Liver (tissue), 8 donors: ENCODE measurements at regions not wholly inside any gene's neighbourhood (a gene's known extent, or its start where the extent isn't known, plus 50 kb on each side); places are given as distances from the start of the nearest gene placed in this dataset.

ENCODE experiments used
- DNase-seq: peaks from one replicate; pipeline ENCODE4 v3.0.0-alpha.2; 2017; ENCODE audit warnings: low spot score
- H3K27ac ChIP-seq, 2 donors: one replicate each; pipeline ENCODE4 v1.7.0; 2013; ENCODE audit warnings: inconsistent platforms in 2 of 2, low read length in 2 of 2, control low read depth in 1 of 2, low read depth in 1 of 2, mild to moderate bottlenecking in 1 of 2
- H3K27me3 ChIP-seq, 4 donors: one replicate each; pipeline versions ENCODE4 v1.6.1 to v1.7.0; 2013; ENCODE audit warnings: low read length in 3 of 4, inconsistent platforms in 1 of 4, mild to moderate bottlenecking in 1 of 4, moderate library complexity in 1 of 4; ENCODE audit not compliant: control insufficient read depth in 4 of 4, insufficient read depth in 4 of 4
- H3K36me3 ChIP-seq, 4 donors: one replicate each; pipeline versions ENCODE4 v1.6.1 to v1.7.0; 2013; ENCODE audit warnings: low read length in 3 of 4, mild to moderate bottlenecking in 3 of 4, low read depth in 1 of 4, moderate library complexity in 1 of 4; ENCODE audit not compliant: control insufficient read depth in 4 of 4, insufficient read depth in 3 of 4
- H3K4me1 ChIP-seq, 4 donors: one replicate each; pipeline versions ENCODE4 v1.6.1 to v1.7.0; 2013; ENCODE audit warnings: low read length in 3 of 4, mild to moderate bottlenecking in 3 of 4, moderate library complexity in 1 of 4; ENCODE audit not compliant: control insufficient read depth in 4 of 4, insufficient read depth in 4 of 4
- H3K4me3 ChIP-seq, 3 donors: one replicate each; pipeline versions ENCODE4 v1.6.1 to v1.7.0; 2013; ENCODE audit warnings: low read length in 3 of 3, control low read depth in 1 of 3, low read depth in 1 of 3, mild to moderate bottlenecking in 1 of 3
- H3K9ac ChIP-seq, 2 donors: one replicate each; pipeline ENCODE4 v1.7.0; 2013; ENCODE audit warnings: low read length in 2 of 2, mild to moderate bottlenecking in 2 of 2, moderate library complexity in 2 of 2, control low read depth in 1 of 2, low read depth in 1 of 2
- H3K9me3 ChIP-seq, 4 donors: one replicate each; pipeline versions ENCODE4 v1.6.1 to v1.7.0; 2013; ENCODE audit warnings: low read length in 3 of 4; ENCODE audit not compliant: control insufficient read depth in 4 of 4
- EGR1 ChIP-seq, 2 donors: IDR thresholded peaks; 2 replicates each; pipeline ENCODE4 v1.6.1; 2016 to 2018; ENCODE audit warnings: antibody characterized with exemption in 2 of 2, low read depth in 2 of 2
- FOXA1 ChIP-seq: IDR thresholded peaks from 2 replicates; pipeline ENCODE4 v1.6.1; 2016; ENCODE audit warnings: antibody characterized with exemption
- FOXA2 ChIP-seq: IDR thresholded peaks from 2 replicates; pipeline ENCODE4 v1.6.1; 2016; ENCODE audit warnings: antibody characterized with exemption
- GABPA ChIP-seq, 2 donors: IDR thresholded peaks in 1 of 2; conservative IDR thresholded peaks in 1 of 2; 2 replicates each; pipeline ENCODE4 v1.6.1; 2016; ENCODE audit warnings: antibody characterized with exemption in 2 of 2, mild to moderate bottlenecking in 1 of 2, moderate library complexity in 1 of 2
- HNF4A ChIP-seq, 2 donors: conservative IDR thresholded peaks; 2 replicates each; pipeline ENCODE4 v1.6.1; 2016; ENCODE audit warnings: antibody characterized with exemption in 2 of 2, mild to moderate bottlenecking in 2 of 2
- HNF4G ChIP-seq: IDR thresholded peaks from 2 replicates; pipeline ENCODE4 v1.6.1; 2016; ENCODE audit warnings: antibody characterized with exemption
- JUND ChIP-seq, 2 donors: IDR thresholded peaks; 2 replicates each; pipeline ENCODE4 v1.6.1; 2016; ENCODE audit warnings: antibody characterized with exemption in 2 of 2
- NR2F2 ChIP-seq: IDR thresholded peaks from 2 replicates; pipeline ENCODE4 v1.6.1; 2016; ENCODE audit warnings: antibody characterized with exemption
- RAD21 ChIP-seq, 2 donors: IDR thresholded peaks; 2 replicates each; pipeline ENCODE4 v1.6.1; 2016; ENCODE audit warnings: antibody characterized with exemption in 2 of 2, mild to moderate bottlenecking in 2 of 2
- RXRA ChIP-seq, 2 donors: IDR thresholded peaks; 2 replicates each; pipeline ENCODE4 v1.6.1; 2017 to 2018; ENCODE audit warnings: antibody characterized with exemption in 2 of 2, mild to moderate bottlenecking in 1 of 2
- SP1 ChIP-seq: IDR thresholded peaks from 2 replicates; pipeline ENCODE4 v1.6.1; 2018; ENCODE audit warnings: antibody characterized with exemption, mild to moderate bottlenecking
- TAF1 ChIP-seq: conservative IDR thresholded peaks from 2 replicates; pipeline ENCODE4 v1.6.1; 2016; ENCODE audit warnings: antibody characterized with exemption, mild to moderate bottlenecking
- YY1 ChIP-seq: IDR thresholded peaks from 2 replicates; pipeline ENCODE4 v1.6.1; 2016; ENCODE audit warnings: antibody characterized with exemption, mild to moderate bottlenecking
- WGBS: extraction: QIAGEN DNeasy Blood & Tissue Kit; methylation state at CpG from one replicate; pipeline ENCODE4 v1.1.7; 2013; 5-methylcytosine and 5-hydroxymethylcytosine counted together
- TF ChIP-seq, protein P1 (sequence below): IDR thresholded peaks from 2 replicates; pipeline ENCODE4 v1.6.1; 2016; ENCODE audit warnings: antibody characterized with exemption, mild to moderate bottlenecking
- TF ChIP-seq, protein P2 (sequence below): IDR thresholded peaks from 2 replicates; pipeline ENCODE4 v1.6.1; 2016; ENCODE audit warnings: antibody characterized with exemption
- TF ChIP-seq, protein P3 (sequence below): IDR thresholded peaks from 2 replicates; pipeline ENCODE4 v1.6.1; 2016; ENCODE audit warnings: antibody characterized with exemption
- TF ChIP-seq, protein P4 (sequence below): fragments of 150-350 bp; IDR thresholded peaks from 2 replicates; pipeline ENCODE4 v1.5.1; 2017; ENCODE audit warnings: improper control_type of control experiment, low read depth, low read length; ENCODE audit not compliant: missing input control
- TF ChIP-seq, protein P5 (sequence below): IDR thresholded peaks from 2 replicates; pipeline ENCODE4 v1.6.1; 2016; ENCODE audit warnings: antibody characterized with exemption
- donor health status: healthy.
- donor health status: healthy.
- donor health status: healthy.
- donor health status: healthy.
- donor health status: healthy.

DNA sequence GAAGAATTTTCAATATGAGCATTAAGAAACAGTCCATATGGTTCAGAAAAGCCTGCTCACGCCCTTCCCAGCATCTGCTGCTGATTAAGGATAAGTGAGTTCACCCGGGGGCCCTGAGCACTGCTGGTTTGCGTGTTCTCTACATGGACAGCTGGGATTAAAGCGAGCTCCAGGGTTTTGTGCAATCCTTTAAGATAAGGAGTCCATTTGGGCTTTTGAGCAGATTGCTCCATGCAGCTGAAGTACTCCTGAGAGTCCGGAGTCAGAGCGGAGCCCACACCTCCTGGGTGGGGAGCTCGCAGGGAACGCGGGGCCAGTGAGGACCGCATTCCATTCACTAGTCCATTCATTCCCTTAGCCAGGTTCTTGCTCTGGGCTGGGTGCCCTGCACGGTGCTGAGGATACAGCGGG, 149.3 kb upstream of the COL5A1 start:
- 77% methylated on average over 12 of the region's 12 CpGs for WGBS
- H3K27ac ChIP-seq, result no peak overlapping the region
- no peak overlapping the region for H3K4me3 ChIP-seq
- H3K36me3 ChIP-seq, result no peaks in the 10 kb centered on the region
- peak; percentile 54 for TF ChIP-seq NR2F2
- TF ChIP-seq GABPA (IDR thresholded peaks at IDR 0.05 in 1 of 2, conservative IDR thresholded peaks at IDR 0.05 in 1 of 2), result no peak
- TF ChIP-seq FOXA1, result no peak
- TF ChIP-seq, protein P1, sequence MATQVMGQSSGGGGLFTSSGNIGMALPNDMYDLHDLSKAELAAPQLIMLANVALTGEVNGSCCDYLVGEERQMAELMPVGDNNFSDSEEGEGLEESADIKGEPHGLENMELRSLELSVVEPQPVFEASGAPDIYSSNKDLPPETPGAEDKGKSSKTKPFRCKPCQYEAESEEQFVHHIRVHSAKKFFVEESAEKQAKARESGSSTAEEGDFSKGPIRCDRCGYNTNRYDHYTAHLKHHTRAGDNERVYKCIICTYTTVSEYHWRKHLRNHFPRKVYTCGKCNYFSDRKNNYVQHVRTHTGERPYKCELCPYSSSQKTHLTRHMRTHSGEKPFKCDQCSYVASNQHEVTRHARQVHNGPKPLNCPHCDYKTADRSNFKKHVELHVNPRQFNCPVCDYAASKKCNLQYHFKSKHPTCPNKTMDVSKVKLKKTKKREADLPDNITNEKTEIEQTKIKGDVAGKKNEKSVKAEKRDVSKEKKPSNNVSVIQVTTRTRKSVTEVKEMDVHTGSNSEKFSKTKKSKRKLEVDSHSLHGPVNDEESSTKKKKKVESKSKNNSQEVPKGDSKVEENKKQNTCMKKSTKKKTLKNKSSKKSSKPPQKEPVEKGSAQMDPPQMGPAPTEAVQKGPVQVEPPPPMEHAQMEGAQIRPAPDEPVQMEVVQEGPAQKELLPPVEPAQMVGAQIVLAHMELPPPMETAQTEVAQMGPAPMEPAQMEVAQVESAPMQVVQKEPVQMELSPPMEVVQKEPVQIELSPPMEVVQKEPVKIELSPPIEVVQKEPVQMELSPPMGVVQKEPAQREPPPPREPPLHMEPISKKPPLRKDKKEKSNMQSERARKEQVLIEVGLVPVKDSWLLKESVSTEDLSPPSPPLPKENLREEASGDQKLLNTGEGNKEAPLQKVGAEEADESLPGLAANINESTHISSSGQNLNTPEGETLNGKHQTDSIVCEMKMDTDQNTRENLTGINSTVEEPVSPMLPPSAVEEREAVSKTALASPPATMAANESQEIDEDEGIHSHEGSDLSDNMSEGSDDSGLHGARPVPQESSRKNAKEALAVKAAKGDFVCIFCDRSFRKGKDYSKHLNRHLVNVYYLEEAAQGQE, result no peak
- TF ChIP-seq EGR1 (IDR thresholded peaks at IDR 0.05; ENCODE audit: low read depth in 2 of 2), result no peak
- TF ChIP-seq, protein P2, sequence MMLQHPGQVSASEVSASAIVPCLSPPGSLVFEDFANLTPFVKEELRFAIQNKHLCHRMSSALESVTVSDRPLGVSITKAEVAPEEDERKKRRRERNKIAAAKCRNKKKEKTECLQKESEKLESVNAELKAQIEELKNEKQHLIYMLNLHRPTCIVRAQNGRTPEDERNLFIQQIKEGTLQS, result no peak
- no peak for TF ChIP-seq HNF4G
- TF ChIP-seq FOXA2, result no peak
- H3K9ac ChIP-seq, result no peak overlapping the region
- no peaks in the 10 kb centered on the region for H3K27me3 ChIP-seq
- no peaks in the 10 kb centered on the region for H3K9me3 ChIP-seq
- DNase-seq, result no peak
- no peaks in the 10 kb centered on the region for H3K4me1 ChIP-seq

DNA sequence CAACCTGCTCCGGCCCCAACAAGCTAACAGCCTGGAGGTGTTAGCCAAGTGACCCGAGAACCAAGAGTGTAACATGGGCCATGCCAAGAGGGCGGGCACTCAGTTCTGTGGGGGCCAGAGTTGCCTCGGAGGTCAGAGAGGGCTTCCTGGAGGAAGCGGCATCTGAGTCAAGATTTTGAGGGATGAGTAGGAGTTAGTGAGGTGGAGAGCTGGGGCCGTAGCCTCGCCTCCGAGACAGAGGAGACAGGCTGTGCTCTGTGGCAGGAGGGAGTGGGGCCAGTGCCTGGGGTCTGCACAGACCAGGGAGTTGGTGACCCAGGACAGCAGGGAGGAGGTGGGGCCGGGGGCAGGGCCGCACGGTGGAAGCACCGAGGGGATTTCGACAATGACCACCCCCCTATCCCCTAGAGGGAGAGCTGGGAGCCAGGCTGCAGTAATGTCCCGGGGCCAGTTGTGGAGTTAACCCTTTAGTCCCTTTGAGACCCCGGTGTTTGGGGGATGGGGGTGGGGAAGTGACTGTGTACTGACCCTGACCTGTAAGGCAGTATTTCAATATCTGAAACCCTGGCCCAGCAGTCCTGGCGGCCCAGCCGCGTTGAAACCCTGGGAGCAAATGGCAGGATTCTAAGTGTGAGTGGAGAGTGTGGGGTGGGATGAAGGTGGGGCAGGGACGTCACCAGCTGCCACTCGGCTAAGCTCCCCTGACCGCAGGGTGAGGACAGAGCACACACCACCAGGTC, 148.7 kb upstream of the COL5A1 start:
- TF ChIP-seq FOXA2 (no peak), RXRA (IDR thresholded peaks at IDR 0.05) (no peak), JUND (IDR thresholded peaks at IDR 0.05) (no peak), SP1 (no peak), GABPA (IDR thresholded peaks at IDR 0.05 in 1 of 2, conservative IDR thresholded peaks at IDR 0.05 in 1 of 2) (no peak), HNF4A (conservative IDR thresholded peaks at IDR 0.05) (no peak), TAF1 (no peak), EGR1 (IDR thresholded peaks at IDR 0.05; ENCODE audit: low read depth in 2 of 2) (no peak), RAD21 (IDR thresholded peaks at IDR 0.05) (no peak), HNF4G (no peak), YY1 (no peak)
- TF ChIP-seq, protein P3, sequence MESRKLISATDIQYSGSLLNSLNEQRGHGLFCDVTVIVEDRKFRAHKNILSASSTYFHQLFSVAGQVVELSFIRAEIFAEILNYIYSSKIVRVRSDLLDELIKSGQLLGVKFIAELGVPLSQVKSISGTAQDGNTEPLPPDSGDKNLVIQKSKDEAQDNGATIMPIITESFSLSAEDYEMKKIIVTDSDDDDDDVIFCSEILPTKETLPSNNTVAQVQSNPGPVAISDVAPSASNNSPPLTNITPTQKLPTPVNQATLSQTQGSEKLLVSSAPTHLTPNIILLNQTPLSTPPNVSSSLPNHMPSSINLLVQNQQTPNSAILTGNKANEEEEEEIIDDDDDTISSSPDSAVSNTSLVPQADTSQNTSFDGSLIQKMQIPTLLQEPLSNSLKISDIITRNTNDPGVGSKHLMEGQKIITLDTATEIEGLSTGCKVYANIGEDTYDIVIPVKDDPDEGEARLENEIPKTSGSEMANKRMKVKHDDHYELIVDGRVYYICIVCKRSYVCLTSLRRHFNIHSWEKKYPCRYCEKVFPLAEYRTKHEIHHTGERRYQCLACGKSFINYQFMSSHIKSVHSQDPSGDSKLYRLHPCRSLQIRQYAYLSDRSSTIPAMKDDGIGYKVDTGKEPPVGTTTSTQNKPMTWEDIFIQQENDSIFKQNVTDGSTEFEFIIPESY, result no peak
- TF ChIP-seq, protein P2, result no peak
- TF ChIP-seq, protein P1, result no peak
- TF ChIP-seq, protein P4, sequence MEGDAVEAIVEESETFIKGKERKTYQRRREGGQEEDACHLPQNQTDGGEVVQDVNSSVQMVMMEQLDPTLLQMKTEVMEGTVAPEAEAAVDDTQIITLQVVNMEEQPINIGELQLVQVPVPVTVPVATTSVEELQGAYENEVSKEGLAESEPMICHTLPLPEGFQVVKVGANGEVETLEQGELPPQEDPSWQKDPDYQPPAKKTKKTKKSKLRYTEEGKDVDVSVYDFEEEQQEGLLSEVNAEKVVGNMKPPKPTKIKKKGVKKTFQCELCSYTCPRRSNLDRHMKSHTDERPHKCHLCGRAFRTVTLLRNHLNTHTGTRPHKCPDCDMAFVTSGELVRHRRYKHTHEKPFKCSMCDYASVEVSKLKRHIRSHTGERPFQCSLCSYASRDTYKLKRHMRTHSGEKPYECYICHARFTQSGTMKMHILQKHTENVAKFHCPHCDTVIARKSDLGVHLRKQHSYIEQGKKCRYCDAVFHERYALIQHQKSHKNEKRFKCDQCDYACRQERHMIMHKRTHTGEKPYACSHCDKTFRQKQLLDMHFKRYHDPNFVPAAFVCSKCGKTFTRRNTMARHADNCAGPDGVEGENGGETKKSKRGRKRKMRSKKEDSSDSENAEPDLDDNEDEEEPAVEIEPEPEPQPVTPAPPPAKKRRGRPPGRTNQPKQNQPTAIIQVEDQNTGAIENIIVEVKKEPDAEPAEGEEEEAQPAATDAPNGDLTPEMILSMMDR, result no peak
- TF ChIP-seq, protein P5, sequence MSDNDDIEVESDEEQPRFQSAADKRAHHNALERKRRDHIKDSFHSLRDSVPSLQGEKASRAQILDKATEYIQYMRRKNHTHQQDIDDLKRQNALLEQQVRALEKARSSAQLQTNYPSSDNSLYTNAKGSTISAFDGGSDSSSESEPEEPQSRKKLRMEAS, result no peak
- DNase-seq, result no peak
- no peaks in the 10 kb centered on the region for H3K27me3 ChIP-seq
- H3K9me3 ChIP-seq, result no peaks in the 10 kb centered on the region
- WGBS, result 56% methylated on average over 21 of the region's 21 CpGs
- no peak overlapping the region for H3K4me3 ChIP-seq
- H3K36me3 ChIP-seq, result no peaks in the 10 kb centered on the region
- H3K4me1 ChIP-seq, result no peaks in the 10 kb centered on the region
- no peak overlapping the region for H3K27ac ChIP-seq
- H3K9ac ChIP-seq, result no peak overlapping the region
